NAMALWA (cell line): ENCODE measurements at regions not wholly inside any gene's neighbourhood (a gene's known extent, or its start where the extent isn't known, plus 50 kb on each side); places are given as distances from the start of the nearest gene placed in this dataset.

Experiments
- DNase-seq: peaks from one replicate; pipeline ENCODE4 v3.0.0-alpha.2; 2015; ENCODE audit warnings: low spot score

GRCh38 chr7:84538268-84538667, 343.7 kb upstream of the SEMA3A start:
- DNase-seq: no peak

- no peak for DNase-seq
Observed at GRCh38 chr7:84536271-84536870, 341.8 kb upstream of the SEMA3A start.

DNA sequence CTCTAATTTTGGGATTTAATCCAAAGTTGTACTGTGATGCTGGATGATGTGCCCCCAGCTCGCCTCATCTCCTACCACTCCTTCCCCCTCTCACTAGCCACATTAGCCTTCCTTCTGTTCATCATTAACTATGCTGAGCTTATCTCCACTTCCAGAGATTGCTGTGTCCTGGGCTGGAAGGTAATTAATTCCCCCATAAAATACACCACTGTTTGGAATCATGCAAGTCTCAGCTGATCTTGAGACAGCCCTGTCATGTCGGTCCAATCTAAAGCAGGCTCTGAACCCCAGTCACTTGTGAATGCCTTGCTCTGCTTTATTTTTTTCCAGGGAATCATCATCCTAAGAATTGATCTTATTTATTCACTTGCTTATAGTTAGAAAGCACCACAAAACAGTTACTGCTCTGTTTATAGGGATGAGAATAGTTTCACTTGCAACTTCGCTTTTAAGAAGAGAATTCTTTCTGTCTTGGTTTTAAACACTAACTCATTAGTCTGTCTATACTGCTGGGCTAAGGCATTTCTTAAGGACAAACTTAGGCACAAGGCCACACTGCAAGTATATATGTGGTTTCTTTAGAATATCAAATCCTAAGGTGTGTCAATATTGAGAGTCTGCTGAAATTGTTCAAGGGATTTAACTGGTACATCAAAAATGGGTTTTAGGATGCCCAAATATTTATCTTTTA, 341.1 kb upstream of the SEMA3A start:
- no peak for DNase-seq

GRCh38 chr7:84533182-84533581, 338.6 kb upstream of the SEMA3A start:
- no peak for DNase-seq

- no peak for DNase-seq
Observed at GRCh38 chr7:84532196-84532595, 337.6 kb upstream of the SEMA3A start.

GRCh38 chr7:84529480-84530205, 335.1 kb upstream of the SEMA3A start:
- no peak for DNase-seq

- DNase-seq: no peak
Observed at GRCh38 chr7:84528756-84529479, 334.3 kb upstream of the SEMA3A start.

GRCh38 chr7:84524714-84525694, 330.4 kb upstream of the SEMA3A start:
- DNase-seq: no peak

DNA sequence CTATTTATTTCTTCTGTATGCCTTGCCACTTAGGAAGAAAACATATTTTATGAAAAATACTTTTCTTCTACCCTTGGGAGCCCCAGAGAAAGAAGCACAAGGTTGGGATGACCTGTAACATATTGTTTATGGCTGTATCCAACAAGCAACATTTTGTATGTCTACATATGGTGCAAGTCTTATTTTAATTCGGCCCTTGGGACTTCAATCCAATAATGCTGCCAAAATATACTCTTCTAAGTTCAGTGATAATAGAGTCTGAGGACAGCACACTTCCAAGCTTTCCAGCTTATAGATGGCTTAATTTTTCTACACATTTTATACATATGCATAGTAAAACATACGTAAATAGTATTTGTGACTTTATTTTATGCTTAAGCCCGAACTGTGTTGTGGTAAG, 318.5 kb upstream of the SEMA3A start:
- DNase-seq: no peak

- DNase-seq: no peak
Observed at GRCh38 chr7:84512055-84512454, 317.5 kb upstream of the SEMA3A start.

- DNase-seq: no peak
Observed at GRCh38 chr7:84510505-84510904, 315.9 kb upstream of the SEMA3A start.

DNA sequence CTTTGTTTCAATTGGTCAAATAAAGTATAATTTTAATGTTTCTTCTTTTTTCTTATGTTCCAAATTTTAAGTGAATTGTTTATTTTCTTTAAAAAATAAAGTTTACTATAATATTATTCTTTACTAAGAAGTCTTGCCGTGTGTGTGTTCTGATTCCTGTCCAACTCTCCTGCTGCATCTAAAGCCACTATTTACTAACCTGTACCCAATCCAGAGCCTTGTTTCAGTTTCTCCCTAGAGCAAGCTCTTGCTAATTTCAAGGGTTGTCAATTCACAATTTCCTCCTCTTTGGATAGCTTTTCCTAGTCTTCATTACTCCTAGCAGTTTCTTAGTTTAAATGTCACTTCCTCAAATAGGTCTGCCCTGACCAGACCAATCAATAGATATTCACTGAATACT, 314.9 kb upstream of the SEMA3A start:
- DNase-seq: no peak

DNA sequence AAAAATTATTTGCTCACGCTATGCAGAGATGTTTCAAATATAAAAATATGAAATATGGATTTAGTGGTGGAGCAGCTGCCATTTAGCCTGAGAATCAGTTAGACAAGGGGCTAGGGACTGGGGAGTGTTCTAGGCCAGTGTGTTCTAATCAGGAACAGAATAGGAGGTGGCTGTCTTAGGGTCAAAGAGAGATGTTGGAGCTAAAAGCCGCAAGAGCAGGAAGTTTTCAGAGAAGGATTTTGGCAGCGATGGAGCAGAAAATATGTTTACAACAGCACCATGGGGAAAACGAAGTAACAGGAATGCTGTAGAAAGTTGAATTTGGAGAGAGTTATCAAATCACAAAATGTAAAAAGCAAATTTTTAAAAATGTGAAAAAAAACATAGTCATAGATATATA, 314.0 kb upstream of the SEMA3A start:
- DNase-seq: no peak

GRCh38 chr7:84507529-84507928, 312.9 kb upstream of the SEMA3A start:
- DNase-seq: no peak

DNA sequence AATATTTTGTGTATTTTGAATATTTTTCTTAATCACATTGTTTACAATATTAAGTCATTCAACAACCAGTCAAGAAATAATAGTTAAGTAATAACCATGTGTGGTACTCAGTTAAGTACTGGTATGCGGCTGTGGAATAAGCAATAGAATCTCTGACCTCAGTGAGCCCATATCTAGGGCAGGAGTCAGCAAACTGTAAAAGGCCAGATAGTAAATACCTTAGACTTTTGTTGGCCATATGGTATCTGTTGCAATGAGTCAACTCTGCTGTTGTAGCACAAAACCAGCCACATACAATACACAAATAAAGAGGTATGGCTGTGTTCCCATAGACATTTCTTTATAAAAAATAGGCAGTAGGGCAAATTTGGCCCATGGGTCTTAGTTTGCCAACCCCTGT, 311.6 kb upstream of the SEMA3A start:
- DNase-seq: no peak

DNA sequence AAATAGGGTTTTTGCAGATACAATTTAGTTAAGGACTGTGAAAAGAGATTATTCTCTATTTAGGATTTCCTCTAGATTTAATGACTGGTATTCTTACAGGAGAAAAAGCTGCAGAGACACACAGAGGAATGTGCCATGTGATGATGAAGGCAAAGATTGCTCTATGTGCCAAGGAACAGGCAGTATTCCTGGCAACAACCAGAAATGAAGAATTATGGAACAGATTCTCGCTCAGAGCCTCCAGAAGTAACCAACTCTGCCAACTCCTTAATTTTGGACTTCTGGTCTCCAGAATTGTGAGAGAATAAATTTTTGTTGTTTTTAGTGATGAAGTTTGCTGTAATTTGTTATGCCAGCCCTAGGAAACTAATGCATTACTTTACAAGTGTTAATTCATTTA, 307.6 kb upstream of the SEMA3A start:
- DNase-seq: no peak

DNA sequence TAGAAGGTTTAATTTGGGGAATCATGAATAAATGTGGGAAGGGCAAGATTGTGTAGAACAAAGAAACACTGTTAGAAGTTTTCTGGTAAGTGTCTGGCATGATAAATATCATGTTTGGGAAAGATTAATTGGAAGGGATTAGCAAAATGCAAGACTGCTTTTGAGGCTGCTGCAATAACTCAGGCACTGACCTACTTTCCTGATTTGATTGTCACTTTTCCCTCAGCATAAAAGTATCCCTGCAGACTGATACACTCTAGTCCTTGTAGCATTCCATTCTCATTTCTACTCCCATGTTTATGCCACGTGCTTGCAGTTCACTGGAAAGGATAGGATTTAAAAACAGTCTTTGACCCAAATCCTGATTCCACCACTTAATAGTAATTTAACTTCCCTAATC, 303.3 kb upstream of the SEMA3A start:
- DNase-seq: no peak

GRCh38 chr7:84495128-84495527, 300.5 kb upstream of the SEMA3A start:
- no peak for DNase-seq

DNA sequence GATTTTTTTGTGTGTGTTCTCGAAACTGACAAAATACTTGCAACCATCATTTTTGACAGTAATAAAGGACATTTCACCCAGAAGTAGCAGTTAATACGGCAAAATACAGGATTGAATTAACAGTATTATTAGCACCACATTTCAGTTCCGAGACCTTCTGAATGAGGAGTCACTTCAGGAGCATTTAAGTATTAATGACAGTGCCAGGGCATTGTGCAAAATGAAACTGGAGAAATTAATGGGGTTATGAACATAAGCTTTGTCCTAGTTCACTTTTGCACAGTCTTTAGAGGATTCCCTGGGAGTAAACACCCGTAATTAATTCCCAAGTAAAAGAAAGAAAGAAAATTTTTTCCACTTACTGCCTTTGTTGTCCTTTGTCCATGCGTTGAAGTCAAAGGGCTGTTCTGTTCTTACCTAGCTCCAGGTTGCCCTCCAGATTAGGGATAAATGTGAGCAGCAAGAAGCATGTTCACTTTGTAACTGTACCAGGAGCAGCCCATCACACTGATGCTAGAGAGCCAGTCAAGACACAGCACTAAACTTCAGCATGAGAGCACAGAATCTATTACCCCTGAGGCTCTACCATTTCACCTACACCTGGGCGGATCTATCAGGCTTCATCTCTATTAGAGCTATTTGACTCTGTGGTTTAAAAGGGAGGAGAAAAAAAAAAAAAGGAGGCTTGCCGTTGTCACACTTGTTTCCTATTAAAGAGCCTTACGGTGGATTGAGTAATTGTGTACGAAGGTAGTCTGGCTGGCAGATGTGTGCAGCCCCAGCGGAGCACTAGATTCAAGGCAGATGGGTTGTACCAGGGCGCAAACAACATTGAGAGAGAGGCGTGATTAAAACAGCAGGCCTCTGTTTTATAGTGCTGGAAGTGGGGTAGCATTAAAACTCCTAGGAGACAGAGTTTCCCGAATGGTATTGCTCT, 297.8 kb upstream of the SEMA3A start:
- DNase-seq: no peak

DNA sequence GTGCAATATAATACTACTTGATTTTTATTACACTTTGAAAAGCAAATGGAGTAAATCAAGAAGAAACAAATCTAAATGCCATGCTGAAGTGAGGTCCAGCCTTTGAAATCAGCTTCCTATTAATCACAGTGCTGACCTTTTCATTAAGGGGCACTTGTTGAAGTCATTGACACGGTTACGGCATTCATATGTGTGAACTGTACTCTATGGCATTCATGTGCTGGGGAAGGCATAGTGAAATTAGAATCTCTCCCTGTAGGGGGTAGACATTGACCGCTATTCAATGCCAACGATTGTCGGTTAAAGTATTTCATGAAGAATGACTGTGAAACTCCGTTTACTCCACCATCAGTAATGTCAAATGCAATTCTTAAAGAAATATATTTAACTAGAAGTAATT, 296.1 kb upstream of the SEMA3A start:
- DNase-seq: no peak
